GM12872 (cell line): ENCODE measurements at regions not wholly inside any gene's neighbourhood (a gene's known extent, or its start where the extent isn't known, plus 50 kb on each side); places are given as distances from the start of the nearest gene placed in this dataset.
A peak's percentile ranks its signal among the peaks of the same experiment; 100 is the strongest.

Source experiments
- CTCF ChIP-seq: IDR thresholded peaks from 3 replicates; pipeline ENCODE4 v1.5.1; 2011; ENCODE audit warnings: low read depth, mild to moderate bottlenecking, low read length, moderate library complexity; ENCODE audit not compliant: insufficient read depth

- TF ChIP-seq CTCF: no peak
Observed at GRCh38 chr1:39122056-39122455, 82.4 kb upstream of the MACF1 start.

GRCh38 chr1:39124282-39124681 is 80.2 kb upstream of the MACF1 start:
- TF ChIP-seq CTCF: no peak

- TF ChIP-seq CTCF: no peak
Observed at GRCh38 chr1:39127513-39127912, 77.0 kb upstream of the MACF1 start.

- no peak for TF ChIP-seq CTCF
Observed at GRCh38 chr1:39128126-39128525, 76.4 kb upstream of the MACF1 start.

GRCh38 chr1:39128959-39129358 is 75.5 kb upstream of the MACF1 start:
- no peak for TF ChIP-seq CTCF

GRCh38 chr1:39129514-39129913 is 75.0 kb upstream of the MACF1 start:
- TF ChIP-seq CTCF: peak; percentile 29; the same call in 1 of the 3 replicates

- TF ChIP-seq CTCF: no peak
Observed at GRCh38 chr1:39130325-39130724, 74.2 kb upstream of the MACF1 start.

- TF ChIP-seq CTCF: no peak
Observed at GRCh38 chr1:39131940-39132339, 72.6 kb upstream of the MACF1 start.
